NCI-H748 treated with DMSO at 0.1 percent for 48 hours (cell line): ENCODE measurements at regions not wholly inside any gene's neighbourhood (a gene's known extent, or its start where the extent isn't known, plus 50 kb on each side); places are given as distances from the start of the nearest gene placed in this dataset.

Experiments used
- DNase-seq: peaks from one replicate; lab custom pipeline; 2025; lab: John Stamatoyannopoulos, UW

DNA sequence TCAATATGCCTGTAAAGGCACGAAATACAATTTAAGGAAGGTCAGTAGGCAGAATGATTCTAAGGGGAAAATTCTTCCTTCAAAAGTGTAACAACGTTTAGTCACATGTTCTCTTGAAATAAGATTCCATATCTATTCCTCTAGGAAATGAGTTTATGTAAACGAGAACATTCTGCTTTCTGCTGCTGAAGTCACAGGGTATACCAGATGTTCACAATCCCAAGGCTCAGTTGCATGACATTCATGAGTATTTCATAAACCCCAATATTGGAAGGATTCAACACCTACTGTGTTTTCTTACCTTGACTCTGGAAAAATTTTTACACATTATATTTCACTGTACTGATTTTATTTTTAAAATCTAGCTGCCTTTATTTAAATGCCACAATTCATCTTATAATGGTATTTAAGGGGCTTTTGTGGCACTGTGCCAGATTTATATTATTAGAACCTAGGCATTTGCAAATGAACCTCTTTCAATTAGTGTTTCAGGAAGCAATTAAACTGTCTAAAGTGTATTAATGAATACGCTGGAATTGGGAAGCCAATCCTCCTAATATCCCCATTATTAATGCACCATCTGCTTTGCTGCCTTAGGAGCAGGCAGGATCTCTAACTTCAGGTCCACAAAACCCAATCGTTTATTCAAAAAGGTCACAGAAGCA lies 542.6 kb upstream of the KLHL29 start:
- no peak for DNase-seq

DNA sequence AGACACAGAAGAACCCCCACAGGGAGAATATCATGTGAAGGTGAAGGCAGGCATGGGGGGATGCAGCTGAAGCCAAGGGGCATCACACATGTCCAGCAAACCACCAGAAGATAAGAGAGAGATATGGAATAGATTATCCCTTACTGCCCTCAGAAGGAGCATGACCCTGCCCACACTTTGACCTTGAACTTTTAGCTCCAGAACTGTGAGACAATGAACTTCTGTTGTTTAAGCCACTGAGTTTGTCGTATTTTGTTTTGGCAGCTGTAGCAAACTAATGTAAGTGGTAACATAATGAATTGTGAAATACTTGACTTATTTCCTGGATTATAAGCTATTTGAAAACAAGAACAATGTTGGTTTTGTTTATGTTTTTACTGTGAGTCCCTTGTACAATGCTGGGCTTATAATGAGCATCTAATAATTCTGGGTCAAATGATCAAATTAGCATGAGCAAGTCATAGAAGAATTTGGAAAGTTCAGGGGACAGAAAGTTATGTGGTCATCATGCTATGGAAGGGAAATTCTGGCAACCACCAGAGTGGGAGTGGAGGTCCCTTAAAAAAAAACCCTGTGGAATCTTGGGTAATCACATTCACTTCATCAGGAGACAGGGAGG lies 541.0 kb upstream of the KLHL29 start:
- no peak for DNase-seq

- no peak for DNase-seq
These were observed 534.7 kb upstream of the KLHL29 start for GRCh38 chr2:22850310-22850709.

DNA sequence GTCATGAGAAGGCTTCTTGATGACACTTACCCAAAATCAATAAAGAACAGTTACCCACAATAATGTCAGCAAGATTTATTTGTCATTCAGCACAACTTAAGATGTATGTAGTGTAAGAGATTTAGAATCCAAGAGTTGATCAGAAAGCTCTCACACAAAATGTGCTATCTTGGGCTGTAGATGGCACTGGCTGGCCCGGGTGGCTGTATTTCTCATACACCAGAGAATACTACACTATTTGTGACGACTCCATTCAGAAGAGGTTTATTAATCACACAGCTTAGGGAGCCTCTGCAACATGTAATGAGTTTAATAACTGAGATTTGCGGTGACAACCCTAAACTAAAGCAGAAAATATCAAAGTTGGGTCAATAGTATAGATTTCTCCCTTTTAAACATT lies 530.4 kb upstream of the KLHL29 start:
- DNase-seq: no peak

DNA sequence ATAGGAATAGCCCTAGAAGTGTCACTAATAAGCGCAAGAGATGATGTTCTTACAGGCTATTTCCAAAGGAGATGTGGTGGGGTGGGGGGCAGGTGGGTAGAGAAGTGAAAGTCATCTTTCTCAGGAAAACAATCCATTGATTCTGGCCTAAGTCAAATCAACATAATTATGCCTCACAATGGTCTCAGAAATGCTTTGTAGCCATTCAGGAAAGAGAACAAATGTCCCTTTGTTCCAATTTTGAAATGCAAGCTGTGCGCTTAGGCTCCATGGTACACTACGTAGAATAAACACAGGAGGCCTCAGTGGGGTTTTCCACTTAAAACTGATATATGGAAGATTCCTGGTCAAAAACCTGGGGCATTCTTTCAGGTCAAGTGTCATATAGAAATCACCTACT lies 529.9 kb upstream of the KLHL29 start:
- peak; percentile 69 for DNase-seq

DNA sequence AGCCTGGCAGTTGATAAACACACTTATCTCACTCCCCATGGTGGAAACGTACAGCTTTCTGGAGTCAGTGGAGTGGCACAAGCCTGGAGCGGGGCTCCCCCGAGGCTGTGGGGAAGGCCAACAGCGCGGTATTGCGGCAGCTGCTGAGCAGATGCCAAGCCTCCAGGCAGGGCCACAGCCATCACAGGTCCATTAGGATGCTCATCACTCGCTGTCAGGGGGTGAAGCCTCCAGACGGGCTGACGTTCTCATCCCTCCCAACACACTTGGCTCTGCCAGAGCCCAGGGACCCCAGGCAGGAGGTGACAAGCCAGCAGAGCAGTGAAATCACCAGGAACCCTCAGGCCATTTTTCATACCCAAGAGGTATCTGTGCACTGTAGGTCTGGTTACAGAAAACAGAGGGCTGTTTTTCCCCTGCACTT lies 529.2 kb upstream of the KLHL29 start:
- DNase-seq: no peak

DNA sequence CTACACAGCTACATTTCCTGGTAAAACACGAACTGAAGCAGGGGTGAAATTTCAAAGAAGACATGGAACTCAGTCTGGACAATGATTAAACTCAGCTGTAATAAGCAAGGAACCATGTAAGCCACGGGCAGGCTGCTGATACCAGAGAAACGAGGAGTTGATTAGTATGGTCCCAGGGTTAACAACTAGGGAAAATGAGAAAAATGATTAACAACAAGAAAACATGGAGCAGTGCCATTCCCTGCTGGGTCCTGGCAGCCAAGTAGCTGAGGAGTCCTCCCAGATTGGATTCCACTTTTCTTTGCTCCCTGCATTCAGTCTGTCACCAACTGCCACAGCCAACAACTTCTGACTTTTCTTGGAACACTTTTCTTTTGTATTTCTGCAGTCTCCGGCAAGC lies 517.0 kb upstream of the KLHL29 start:
- no peak for DNase-seq

DNA sequence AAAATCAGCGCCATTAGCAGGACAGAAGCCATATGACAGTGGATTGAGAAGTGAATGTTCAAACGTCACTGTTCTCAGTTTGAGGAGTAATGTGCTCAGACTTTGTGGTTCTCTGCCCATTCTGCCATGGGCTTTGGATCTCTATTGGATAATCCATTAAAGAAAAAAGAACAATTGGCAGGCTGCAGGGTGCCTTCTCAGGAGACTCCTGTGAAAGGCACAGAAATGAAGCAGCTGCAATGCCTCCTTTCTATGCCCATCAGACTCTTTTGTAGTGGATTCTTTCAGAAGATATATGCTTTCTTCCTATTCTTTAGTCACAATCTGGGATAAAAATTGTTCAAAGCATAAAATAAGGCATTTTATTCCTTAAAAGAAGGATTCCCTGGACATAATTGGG lies 506.9 kb upstream of the KLHL29 start:
- DNase-seq: no peak

DNA sequence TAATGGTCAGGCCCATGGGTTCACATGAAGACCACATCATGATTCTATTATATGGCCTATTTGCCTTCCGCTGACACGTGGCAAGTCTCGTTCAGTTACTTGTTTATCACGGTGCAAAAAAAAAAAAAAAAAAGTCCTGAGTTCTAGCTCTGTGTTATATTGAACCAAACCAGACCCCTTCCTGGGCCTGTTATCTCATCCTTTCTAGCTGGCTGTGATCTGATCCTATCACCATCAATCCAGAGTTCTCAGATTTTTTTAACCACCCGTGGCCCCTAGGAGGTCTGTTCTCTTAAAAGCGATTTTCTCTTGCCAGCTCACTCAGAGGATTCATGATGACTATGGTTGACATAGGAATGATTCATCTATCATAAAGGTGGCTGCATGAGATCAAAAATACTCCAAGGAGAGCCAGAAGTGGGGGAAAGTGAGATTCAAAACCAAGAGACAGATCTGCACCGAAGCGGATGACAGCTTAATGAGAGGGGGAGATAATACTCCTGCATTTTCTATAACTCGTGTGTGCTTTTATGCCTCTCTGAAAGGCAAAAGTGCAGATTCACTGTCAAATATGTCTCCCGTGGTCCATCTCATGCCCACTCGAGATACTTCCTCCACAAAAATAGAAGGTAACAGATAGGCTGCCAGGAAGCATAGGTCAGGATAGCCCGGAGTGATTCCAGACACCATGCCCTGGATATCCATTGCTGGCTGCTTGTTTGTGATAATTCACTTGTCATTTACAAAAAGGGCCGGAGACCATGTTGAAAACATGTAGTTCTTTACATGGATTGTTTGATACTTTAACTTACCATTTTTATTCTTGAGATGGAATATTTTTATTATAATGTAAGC lies 505.7 kb upstream of the KLHL29 start:
- no peak for DNase-seq

- DNase-seq: no peak
These were observed 504.8 kb upstream of the KLHL29 start for GRCh38 chr2:22880161-22880560.

- no peak for DNase-seq
These were observed 503.0 kb upstream of the KLHL29 start for GRCh38 chr2:22882011-22882410.

- DNase-seq: no peak
These were observed 502.3 kb upstream of the KLHL29 start for GRCh38 chr2:22882643-22883042.

- DNase-seq: no peak
These were observed 501.9 kb upstream of the KLHL29 start for GRCh38 chr2:22883054-22883453.

- no peak for DNase-seq
These were observed 499.7 kb upstream of the KLHL29 start for GRCh38 chr2:22885245-22885644.

GRCh38 chr2:22887426-22887825 lies 497.6 kb upstream of the KLHL29 start:
- DNase-seq: no peak

DNA sequence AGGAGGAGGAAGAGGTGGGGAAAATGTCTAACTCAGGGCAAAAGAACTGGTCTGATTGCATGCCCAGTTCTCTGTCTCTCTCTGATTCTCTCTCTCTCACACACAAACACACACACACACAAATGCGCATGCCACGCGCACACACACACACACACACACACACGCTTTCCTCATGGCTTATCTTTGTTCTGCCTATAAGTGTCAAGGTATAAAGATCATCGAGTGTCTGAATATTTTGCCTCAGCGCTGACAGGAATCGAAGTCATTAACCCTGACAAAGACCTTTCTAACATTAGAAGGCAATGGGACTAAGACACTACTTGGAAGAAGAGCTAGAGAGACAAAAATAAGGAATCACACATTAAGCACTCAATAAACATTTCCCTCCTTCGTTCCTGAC lies 497.1 kb upstream of the KLHL29 start:
- no peak for DNase-seq

GRCh38 chr2:22890132-22890531 lies 494.8 kb upstream of the KLHL29 start:
- DNase-seq: no peak

DNA sequence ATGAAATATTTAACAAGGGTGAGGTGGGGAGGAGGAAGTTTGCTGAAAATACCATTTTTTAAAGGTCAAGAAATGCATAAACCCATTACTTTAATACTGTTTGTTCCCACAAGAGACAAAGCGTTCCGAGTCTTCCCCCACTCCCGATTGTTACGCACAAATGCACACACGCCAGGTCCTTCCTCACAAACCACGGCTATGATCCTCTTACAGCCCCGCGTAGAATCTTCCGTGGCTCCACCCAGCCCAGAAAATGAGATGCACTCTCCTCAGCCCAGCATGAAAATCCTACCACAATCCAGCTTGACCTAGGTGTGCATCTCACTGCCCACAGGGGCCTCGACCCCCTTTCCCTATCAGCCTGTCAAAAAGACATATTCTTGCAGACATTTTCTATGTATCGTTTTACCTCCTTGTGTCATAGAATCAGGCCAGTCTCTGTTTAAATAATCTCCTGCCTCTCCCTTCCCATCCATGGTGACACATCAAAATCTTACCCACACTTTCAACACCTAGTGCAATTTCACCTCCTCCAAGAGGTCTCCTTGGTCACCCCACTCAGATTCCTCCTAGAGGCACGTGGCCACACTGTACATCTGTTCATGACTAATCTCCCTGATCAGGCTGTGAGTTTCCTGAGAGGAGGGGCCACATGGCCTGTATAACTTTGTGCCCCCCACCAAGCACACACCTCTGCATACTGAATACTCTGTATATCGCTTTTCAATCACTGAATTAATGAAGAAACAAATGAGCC lies 491.0 kb upstream of the KLHL29 start:
- no peak for DNase-seq

DNA sequence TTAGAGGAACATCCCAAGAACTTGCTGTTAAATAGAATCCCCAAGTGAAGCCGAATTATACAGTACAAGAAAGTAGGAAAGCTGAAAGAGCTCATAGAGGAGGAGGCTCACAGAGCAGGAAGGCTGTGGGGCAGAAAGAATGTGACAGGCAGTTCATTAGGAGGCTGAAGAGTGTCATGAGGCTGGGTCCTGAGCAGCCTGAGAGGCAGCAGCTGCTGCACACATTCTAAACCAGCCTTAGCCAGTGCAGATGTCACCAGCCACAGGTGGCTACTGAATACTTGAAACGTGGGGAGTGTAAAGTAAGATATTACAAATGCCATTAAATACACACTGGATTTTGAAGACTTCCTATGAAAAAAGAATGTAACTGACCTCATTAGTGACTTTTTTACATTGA lies 490.2 kb upstream of the KLHL29 start:
- DNase-seq: no peak

DNA sequence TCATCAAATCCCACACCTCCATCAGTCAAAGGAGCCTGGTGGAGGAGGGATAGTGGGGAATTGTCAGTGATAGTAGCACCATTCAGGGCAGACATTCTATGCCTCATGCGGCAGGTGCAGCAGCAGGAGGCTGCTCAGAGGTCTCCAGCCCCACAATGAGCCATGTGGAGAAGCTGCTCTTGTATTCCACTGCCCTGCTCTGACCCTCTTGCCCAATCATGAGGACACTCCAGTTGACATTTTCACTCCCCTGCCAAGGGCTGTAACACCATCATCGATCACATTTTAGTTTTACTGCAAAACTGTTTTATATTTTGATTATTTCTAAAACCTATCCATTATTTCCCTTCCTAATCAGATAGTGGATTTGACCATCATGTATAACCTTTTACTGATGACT lies 487.6 kb upstream of the KLHL29 start:
- no peak for DNase-seq

DNA sequence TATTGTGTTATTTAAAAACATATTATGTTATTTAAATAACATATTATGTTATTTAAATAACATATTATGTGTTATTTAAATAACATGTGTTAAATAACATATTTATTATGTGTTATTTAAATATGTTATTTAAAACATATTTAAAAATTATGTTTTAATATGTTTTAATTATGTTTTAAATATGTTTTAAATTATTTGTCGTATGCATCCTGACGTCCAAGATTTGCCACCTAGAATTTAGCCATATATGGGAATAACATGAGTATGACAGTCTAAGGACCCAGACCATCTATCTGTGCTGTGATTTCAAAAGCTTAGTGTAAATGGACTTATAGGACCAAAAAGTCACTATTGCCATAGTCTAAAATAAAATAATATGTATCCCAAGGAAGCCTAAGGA lies 484.3 kb upstream of the KLHL29 start:
- DNase-seq: no peak

- no peak for DNase-seq
These were observed 483.4 kb upstream of the KLHL29 start for GRCh38 chr2:22901471-22902179.
